H1 (cell line): ENCODE measurements at regions not wholly inside any gene's neighbourhood (a gene's known extent, or its start where the extent isn't known, plus 50 kb on each side); places are given as distances from the start of the nearest gene placed in this dataset.

Experiments used
- BACH1 ChIP-seq: IDR thresholded peaks from 2 replicates; pipeline ENCODE4 v1.6.1; 2012; ENCODE audit warnings: low read length, improper control_type of control experiment
- BRCA1 ChIP-seq: IDR thresholded peaks from 2 replicates; pipeline ENCODE4 v1.6.1; 2012; ENCODE audit warnings: low read depth, low read length, improper control_type of control experiment
- POLR2A ChIP-seq, 2 experiments: IDR thresholded peaks; 1 replicate in 1 of 2; 2 replicates in 1 of 2; pipeline ENCODE4 v1.6.1; 2011; ENCODE audit warnings: low read depth in 2 of 2, low read length in 2 of 2, mild to moderate bottlenecking in 2 of 2; ENCODE audit errors: control extremely low read depth in 1 of 2
- RAD21 ChIP-seq, 2 experiments: IDR thresholded peaks in 1 of 2; conservative IDR thresholded peaks in 1 of 2; 2 replicates each; pipeline ENCODE4 v1.6.1; 2011; ENCODE audit warnings: low read depth in 2 of 2, low read length in 2 of 2, improper control_type of control experiment in 1 of 2, inconsistent platforms in 1 of 2, mild to moderate bottlenecking in 1 of 2, moderate library complexity in 1 of 2
- RFX5 ChIP-seq: IDR thresholded peaks from 2 replicates; pipeline ENCODE4 v1.6.1; 2011; ENCODE audit warnings: low read depth, low read length, improper control_type of control experiment, borderline replicate concordance
- YY1 ChIP-seq: IDR thresholded peaks from 2 replicates; pipeline ENCODE4 v1.6.1; 2011; ENCODE audit warnings: low read depth, mild to moderate bottlenecking, low read length
- TF ChIP-seq, protein P1 (sequence below): IDR thresholded peaks from 2 replicates; pipeline ENCODE4 v1.6.1; 2011; ENCODE audit warnings: low read depth, mild to moderate bottlenecking, low read length; ENCODE audit not compliant: insufficient read depth

DNA sequence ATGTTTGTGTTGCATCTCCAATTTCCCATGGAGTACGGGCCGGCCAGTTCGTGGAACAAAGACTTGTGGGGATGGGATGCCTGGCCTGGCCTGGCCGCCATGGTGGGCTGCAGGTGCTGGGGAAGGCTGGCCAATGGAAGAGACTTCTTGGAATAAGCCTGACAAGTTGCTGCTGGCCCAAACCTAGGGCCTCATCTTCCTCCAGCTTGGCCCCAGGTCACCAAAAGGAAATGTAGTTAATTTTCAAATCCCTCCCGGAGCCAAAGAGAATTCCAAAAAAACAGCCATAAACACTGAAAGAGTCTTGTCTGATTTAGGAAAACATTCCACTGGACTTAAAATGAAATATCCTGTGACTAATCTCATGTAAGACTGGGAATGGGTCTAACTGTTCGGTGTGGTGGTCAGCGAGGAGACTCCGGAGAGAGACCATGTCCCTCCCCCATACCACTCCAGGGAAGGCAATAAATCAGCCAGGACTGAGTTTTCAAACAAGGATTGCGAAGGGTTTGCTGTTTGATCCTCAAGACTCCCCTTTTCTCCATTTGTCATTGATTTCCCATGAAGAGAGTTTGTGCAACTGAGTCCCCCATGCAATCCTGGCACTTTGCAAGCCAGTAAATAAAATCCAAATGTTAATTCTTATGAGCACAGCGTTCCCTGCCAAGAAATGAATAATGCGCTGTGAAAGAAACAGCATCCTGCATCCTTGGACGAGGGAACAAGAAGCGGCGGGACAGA is 128.7 kb upstream of the HABP2 start:
- TF ChIP-seq RAD21 (IDR thresholded peaks at IDR 0.05 in 1 of 2, conservative IDR thresholded peaks at IDR 0.05 in 1 of 2; ENCODE audit: low read depth in 2 of 2, low read length in 2 of 2) (no peak), BACH1 (no peak), RFX5 (no peak), YY1 (no peak), POLR2A (IDR thresholded peaks at IDR 0.05; ENCODE audit: control extremely low read depth in 1 of 2, low read depth in 2 of 2, low read length in 2 of 2) (no peak), BRCA1 (no peak)
- TF ChIP-seq, protein P1, sequence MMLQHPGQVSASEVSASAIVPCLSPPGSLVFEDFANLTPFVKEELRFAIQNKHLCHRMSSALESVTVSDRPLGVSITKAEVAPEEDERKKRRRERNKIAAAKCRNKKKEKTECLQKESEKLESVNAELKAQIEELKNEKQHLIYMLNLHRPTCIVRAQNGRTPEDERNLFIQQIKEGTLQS = no peak
